Transverse colon (tissue), 4 donors: ENCODE measurements at regions not wholly inside any gene's neighbourhood (a gene's known extent, or its start where the extent isn't known, plus 50 kb on each side); places are given as distances from the start of the nearest gene placed in this dataset.

Experiments used
- DNase-seq: peaks from one replicate; pipeline ENCODE4 v3.0.0-alpha.2; 2019
- H3K27ac ChIP-seq, 4 donors: fragments of 200-600 bp; sonication (generic); 2 replicates each; pipeline ENCODE4 v1.5.1; 2016 to 2018; ENCODE audit warnings: inconsistent platforms in 4 of 4
- H3K27me3 ChIP-seq: fragments of 200-600 bp; sonication (generic); 2 replicates; pipeline ENCODE4 v1.5.1; 2017; ENCODE audit warnings: inconsistent platforms
- H3K36me3 ChIP-seq, 4 donors: fragments of 200-600 bp; sonication (generic); 2 replicates each; pipeline ENCODE4 v1.5.1; 2017 to 2019; ENCODE audit warnings: inconsistent platforms in 4 of 4
- H3K4me1 ChIP-seq, 4 donors: fragments of 200-600 bp; sonication (generic); 2 replicates each; pipeline ENCODE4 v1.5.1; 2017 to 2020; ENCODE audit warnings: inconsistent platforms in 4 of 4
- H3K4me3 ChIP-seq, 4 donors: fragments of 200-600 bp; sonication (generic); 1 replicate in 1 of 4; 2 replicates in 3 of 4; pipeline versions ENCODE4 v1.5.1 to v1.6.1; 2017 to 2019; ENCODE audit warnings: inconsistent platforms in 4 of 4
- H3K9me3 ChIP-seq, 2 donors: fragments of 200-600 bp; sonication (generic); 2 replicates each; pipeline ENCODE4 v1.5.1; 2017 to 2019; ENCODE audit warnings: inconsistent platforms in 2 of 2
- CTCF ChIP-seq, 5 experiments: fragments of 200-600 bp in 3 of 5; fragments of 450-650 bp in 2 of 5; sonication (generic) in 3 of 5; IDR thresholded peaks; 1 replicate in 2 of 5; 2 replicates in 3 of 5; pipeline ENCODE4 v1.5.1; 2016 to 2017; ENCODE audit warnings: antibody characterized with exemption in 5 of 5, inconsistent platforms in 3 of 5, mild to moderate bottlenecking in 2 of 5, moderate library complexity in 1 of 5
- EP300 ChIP-seq: sonication (generic); formaldehyde crosslinking; IDR thresholded peaks from one replicate; pipeline ENCODE4 v1.6.1; 2017; ENCODE audit warnings: antibody characterized with exemption, low read depth
- POLR2A ChIP-seq: fragments of 450-650 bp; IDR thresholded peaks from one replicate; pipeline ENCODE4 v1.6.1; 2016; ENCODE audit warnings: antibody characterized with exemption, mild to moderate bottlenecking, moderate library complexity
- POLR2AphosphoS5 ChIP-seq, 3 donors: sonication (generic); formaldehyde crosslinking; IDR thresholded peaks; one replicate each; pipeline ENCODE4 v1.6.1; 2016; ENCODE audit warnings: antibody characterized with exemption in 3 of 3
- WGBS, 2 donors: methylation state at CpG; one replicate each; pipeline ENCODE4 v1.1.5; 2018; ENCODE audit warnings: low coverage in 1 of 2; 5-methylcytosine and 5-hydroxymethylcytosine counted together
- in situ Hi-C, 4 donors: fragments of 200-750 bp; cut with MboI; loops; one replicate each; pipeline versions ENCODE4 v1.15.0 to v1.15.1; 2017; ENCODE audit warnings: low sequenced_read_pairs in 3 of 4, low pct_ligation_motif_present in 1 of 4, low pct_unique_long_range_greater_than_20kb in 1 of 4
- intact Hi-C: fragments of 100-400 bp; cut with DNase I; formaldehyde crosslinking; loops from one replicate; pipeline ENCODE4 v1.15.1; 2023; ENCODE audit warnings: low total_unique reads

- TF ChIP-seq POLR2A, result no peak
- no peak for TF ChIP-seq EP300
- TF ChIP-seq POLR2AphosphoS5 (IDR thresholded peaks at IDR 0.05), result no peak
- TF ChIP-seq CTCF (IDR thresholded peaks at IDR 0.05), result no peak
- Histone ChIP-seq H3K36me3 (no peaks in the 10 kb centered on the region), H3K9me3 (no peaks in the 10 kb centered on the region), H3K27ac (no peak overlapping the region), H3K27me3 (no peaks in the 10 kb centered on the region), H3K4me3 (no peak overlapping the region), H3K4me1 (no peaks in the 10 kb centered on the region)
- in situ Hi-C loops (loop anchor here in 1 of 4 donors (5.0 kb wide), 1 partner anchor 280 kb away; no protein-coding TSS in a partner anchor), intact Hi-C loops (no loop called here)
- no peak for DNase-seq
- WGBS, 2 donors, result 29 to 76% methylated on average over 1 to 3 of the region's 3 CpGs
Measured at GRCh38 chr1:94342416-94342815, 75.8 kb upstream of the ABCD3 start.

- no peaks in the 10 kb centered on the region for H3K4me1 ChIP-seq
- no peaks in the 10 kb centered on the region for H3K9me3 ChIP-seq
- DNase-seq, result no peak
- H3K36me3 ChIP-seq, result no peaks in the 10 kb centered on the region
- in situ Hi-C loops (loop anchor here in 3 of 4 donors (10.0 kb wide), 2 partner anchors 275 to 285 kb away; no protein-coding TSS in a partner anchor), intact Hi-C loops (loop anchor here (5.0 to 10.0 kb wide), 2 partner anchors 297 to 465 kb away; no protein-coding TSS in a partner anchor)
- TF ChIP-seq EP300 (no peak), POLR2AphosphoS5 (IDR thresholded peaks at IDR 0.05) (no peak), CTCF (IDR thresholded peaks at IDR 0.05) (no peak), POLR2A (no peak)
- H3K27me3 ChIP-seq, result no peaks in the 10 kb centered on the region
- no peak overlapping the region for H3K4me3 ChIP-seq
- 79% methylated on average over 4 to 8 of the region's 8 CpGs for WGBS, 2 donors
- no peak overlapping the region for H3K27ac ChIP-seq
Measured at GRCh38 chr1:94339206-94339927, 78.8 kb upstream of the ABCD3 start.

GRCh38 chr1:94336991-94337390 is 81.2 kb upstream of the ABCD3 start:
- no peaks in the 10 kb centered on the region for H3K4me1 ChIP-seq
- no peak overlapping the region for H3K4me3 ChIP-seq
- no peak overlapping the region for H3K27ac ChIP-seq
- in situ Hi-C loops (loop anchor here in 3 of 4 donors (10.0 kb wide), 2 partner anchors 272 to 282 kb away; no protein-coding TSS in a partner anchor), intact Hi-C loops (loop anchor here (5.0 to 10.0 kb wide), 2 partner anchors 295 to 468 kb away; no protein-coding TSS in a partner anchor)
- TF ChIP-seq POLR2A (no peak), POLR2AphosphoS5 (IDR thresholded peaks at IDR 0.05) (no peak), CTCF (IDR thresholded peaks at IDR 0.05) (no peak), EP300 (no peak)
- DNase-seq, result no peak
- H3K36me3 ChIP-seq, result no peaks in the 10 kb centered on the region
- WGBS, 2 donors, result 58 to 68% methylated on average over 4 of the region's 4 CpGs
- H3K9me3 ChIP-seq, result no peaks in the 10 kb centered on the region
- H3K27me3 ChIP-seq, result no peaks in the 10 kb centered on the region

- WGBS, 2 donors, result 0 to 1% methylated on average over 6 of the region's 6 CpGs
- TF ChIP-seq CTCF (IDR thresholded peaks at IDR 0.05) (peak; percentile 71 to 94 (median 74)), POLR2AphosphoS5 (IDR thresholded peaks at IDR 0.05) (no peak), EP300 (no peak), POLR2A (no peak)
- no peaks in the 10 kb centered on the region for H3K27me3 ChIP-seq
- no peaks in the 10 kb centered on the region for H3K9me3 ChIP-seq
- intact Hi-C loops, result loop anchor here (1.0 to 10.0 kb wide), 3 partner anchors 273 to 469 kb away; no protein-coding TSS in a partner anchor
- no peak overlapping the region for H3K4me3 ChIP-seq
- DNase-seq, result peak; percentile 70
- H3K4me1 ChIP-seq, result no peaks in the 10 kb centered on the region
- H3K27ac ChIP-seq, result no peak overlapping the region
- no peaks in the 10 kb centered on the region for H3K36me3 ChIP-seq
- in situ Hi-C loops, result loop anchor here in 3 of 4 donors (10.0 kb wide), 2 partner anchors 271 to 281 kb away; no protein-coding TSS in a partner anchor
Measured at GRCh38 chr1:94335950-94336349, 82.2 kb upstream of the ABCD3 start.
